Endothelial cell of umbilical vein (primary cell): ENCODE measurements at regions not wholly inside any gene's neighbourhood (a gene's known extent, or its start where the extent isn't known, plus 50 kb on each side); places are given as distances from the start of the nearest gene placed in this dataset.

ENCODE experiments used
- BruUV-seq: library from RNA; stranded (reverse); fragments of 400-500 nt; replicated peaks from 2 replicates; lab custom pipeline; 2021; lab: Mats Ljungman, UMichigan
- CTCF ChIA-PET: fragments of 300-600, 350-600 bp; sonication (Branson Sonifier 250); formaldehyde crosslinking; loops from one replicate; lab custom pipeline; 2021; ENCODE audit warnings: antibody characterized with exemption, inconsistent platforms; lab: Charles Lee
- POLR2A ChIA-PET: fragments of 300-600, 350-600 bp; sonication (Branson Sonifier 250); formaldehyde crosslinking; loops from one replicate; lab custom pipeline; 2021; ENCODE audit warnings: antibody characterized with exemption, inconsistent platforms; lab: Charles Lee
- DNase-seq: peaks from one replicate; pipeline ENCODE4 v3.0.0-alpha.2; 2011; ENCODE audit warnings: low read depth, low spot score
- FAIRE-seq: peaks from 2 replicates; lab custom pipeline; 2011; peaks lifted over from hg19 to GRCh38; lab: Jason Lieb, UNC
- H2AFZ ChIP-seq: 2 replicates; pipeline ENCODE4 v1.6.0; 2012; ENCODE audit warnings: low read depth, low read length, control low read depth, inconsistent platforms
- H3K27ac ChIP-seq: 2 replicates; pipeline ENCODE4 v1.5.1; 2011; ENCODE audit warnings: low read depth, mild to moderate bottlenecking, control low read depth, low read length, moderate library complexity; ENCODE audit not compliant: insufficient read depth
- H3K27me3 ChIP-seq, 2 experiments: 2 replicates each; pipeline versions ENCODE4 v1.6.0 to v1.6.1; 2011; ENCODE audit warnings: low read length in 2 of 2, mixed read lengths in 1 of 2; ENCODE audit not compliant: control insufficient read depth in 2 of 2, insufficient read depth in 2 of 2
- H3K36me3 ChIP-seq, 2 experiments: 2 replicates in 1 of 2; 3 replicates in 1 of 2; pipeline ENCODE4 v1.5.1; 2011; ENCODE audit warnings: low read length in 2 of 2, mild to moderate bottlenecking in 1 of 2, moderate library complexity in 1 of 2; ENCODE audit not compliant: control insufficient read depth in 2 of 2, insufficient read depth in 2 of 2; ENCODE audit errors: extremely low read depth in 1 of 2
- H3K4me1 ChIP-seq: 3 replicates; pipeline ENCODE4 v1.5.1; 2011; ENCODE audit warnings: mild to moderate bottlenecking, low read length; ENCODE audit not compliant: control insufficient read depth, insufficient read depth; ENCODE audit errors: extremely low read depth
- H3K4me2 ChIP-seq: 2 replicates; pipeline ENCODE4 v1.6.1; 2011; ENCODE audit warnings: low read length, control low read depth, mixed read lengths; ENCODE audit not compliant: insufficient read depth
- H3K4me3 ChIP-seq, 3 experiments: fragments of 200-600 bp in 1 of 3; sonication (generic), shearing (Covaris generic) in 1 of 3; replicated peaks in 1 of 3; 2 replicates each; pipeline ENCODE4 v1.5.1; 2011 to 2016; ENCODE audit warnings: control low read depth in 3 of 3, low read length in 3 of 3, mild to moderate bottlenecking in 2 of 3, inconsistent platforms in 1 of 3, low read depth in 1 of 3, moderate library complexity in 1 of 3; ENCODE audit not compliant: insufficient read depth in 1 of 3
- H3K79me2 ChIP-seq: 2 replicates; pipeline ENCODE4 v1.6.0; 2012; ENCODE audit warnings: low read length, inconsistent platforms; ENCODE audit not compliant: control insufficient read depth, insufficient read depth
- H3K9ac ChIP-seq: replicated peaks from 2 replicates; pipeline ENCODE3; 2011; ENCODE audit warnings: low read length, control low read depth; ENCODE audit not compliant: insufficient read depth; ENCODE audit errors: extremely low read depth
- H3K9me1 ChIP-seq: replicated peaks from 3 replicates; pipeline ENCODE4 v1.6.0; 2011; ENCODE audit warnings: mild to moderate bottlenecking, low read length; ENCODE audit not compliant: control insufficient read depth, insufficient read depth; ENCODE audit errors: extremely low read depth
- H3K9me3 ChIP-seq: replicated peaks from 2 replicates; pipeline ENCODE4 v1.5.1; 2012; ENCODE audit warnings: low read length, inconsistent platforms; ENCODE audit not compliant: control insufficient read depth, insufficient read depth
- H4K20me1 ChIP-seq: replicated peaks from 2 replicates; pipeline ENCODE3; 2011; ENCODE audit warnings: mild to moderate bottlenecking, low read length; ENCODE audit not compliant: control insufficient read depth, insufficient read depth; ENCODE audit errors: extremely low read depth
- EZH2 ChIP-seq: IDR thresholded peaks from 2 replicates; pipeline ENCODE4 v1.6.1; 2012; ENCODE audit warnings: borderline replicate concordance, low read depth, mild to moderate bottlenecking, moderate library complexity, low read length, inconsistent platforms; ENCODE audit not compliant: severe bottlenecking
- FOS ChIP-seq: IDR thresholded peaks from 2 replicates; pipeline ENCODE4 v1.6.1; 2011; ENCODE audit warnings: mild to moderate bottlenecking, low read length, moderate library complexity, borderline replicate concordance; ENCODE audit not compliant: insufficient read depth
- MYC ChIP-seq: IDR thresholded peaks from one replicate; pipeline ENCODE4 v1.6.1; 2011; ENCODE audit warnings: mild to moderate bottlenecking, low read depth, low read length
- POLR2A ChIP-seq: IDR thresholded peaks from 2 replicates; pipeline ENCODE4 v1.6.1; 2012; ENCODE audit warnings: low read depth, mild to moderate bottlenecking, control low read depth, low read length
- POLR2AphosphoS5 ChIP-seq: IDR thresholded peaks from 2 replicates; pipeline ENCODE4 v1.6.1; 2012; ENCODE audit warnings: low read depth, mild to moderate bottlenecking, control low read depth, low read length, moderate library complexity; ENCODE audit not compliant: insufficient read depth
- dilution Hi-C: fragments of 300-500 bp; cut with MboI; formaldehyde crosslinking; loops from one replicate; pipeline ENCODE4 v1.15.0; 2019; ENCODE audit warnings: low sequenced_read_pairs; ENCODE audit not compliant: extremely low pct_ligation_motif_present
- intact Hi-C: fragments of 100-400 bp; cut with micrococcal nuclease; formaldehyde crosslinking; loops from one replicate; pipeline ENCODE4 v1.10.0; 2022

DNA sequence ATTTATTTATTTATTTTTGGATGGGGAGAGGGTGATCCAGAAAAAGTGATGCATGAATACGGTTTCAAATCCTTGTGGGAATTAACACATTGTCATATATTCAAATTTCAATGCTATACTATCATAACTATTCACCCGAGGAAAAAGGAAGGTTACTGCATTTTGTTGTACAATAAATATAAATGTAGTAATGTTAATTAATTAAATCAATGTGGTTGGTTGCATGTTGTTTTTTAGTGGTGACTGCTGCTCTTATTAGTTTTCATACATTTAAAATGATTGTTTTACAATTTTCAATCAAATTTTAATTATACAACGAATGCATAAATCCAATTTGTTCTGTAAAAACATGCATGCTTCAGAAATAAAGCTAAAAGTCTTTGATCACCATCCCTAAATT is 180.5 kb downstream of the ZFP64 start:
- POLR2A ChIA-PET: no interaction called here
- DNase-seq (no peak), FAIRE-seq (no peak)
- Histone ChIP-seq H3K9me1 (no peaks in the 10 kb centered on the region), H4K20me1 (no peaks in the 10 kb centered on the region), H3K4me3 (no peak overlapping the region), H3K9me3 (no peaks in the 10 kb centered on the region), H2AFZ (no peak overlapping the region), H3K4me2 (no peak overlapping the region), H3K79me2 (no peaks in the 10 kb centered on the region), H3K4me1 (no peaks in the 10 kb centered on the region), H3K27me3 (no peaks in the 10 kb centered on the region), H3K27ac (no peak overlapping the region), H3K36me3 (no peaks in the 10 kb centered on the region), H3K9ac (no peak overlapping the region)
- no TSS peak for BruUV-seq
- dilution Hi-C loops (no loop called here), intact Hi-C loops (no loop called here)
- TF ChIP-seq MYC (no peak), FOS (no peak), EZH2 (no peak), POLR2AphosphoS5 (no peak), POLR2A (no peak)
- CTCF ChIA-PET: no interaction called here

- Histone ChIP-seq H3K36me3 (no peaks in the 10 kb centered on the region), H3K4me3 (no peak overlapping the region), H4K20me1 (no peaks in the 10 kb centered on the region), H3K79me2 (no peaks in the 10 kb centered on the region), H3K4me1 (no peaks in the 10 kb centered on the region), H3K9ac (no peak overlapping the region), H3K9me1 (no peaks in the 10 kb centered on the region), H3K4me2 (no peak overlapping the region), H3K27ac (no peak overlapping the region), H3K9me3 (no peaks in the 10 kb centered on the region), H2AFZ (no peak overlapping the region), H3K27me3 (no peaks in the 10 kb centered on the region)
- dilution Hi-C loops (no loop called here), intact Hi-C loops (no loop called here)
- no TSS peak for BruUV-seq
- DNase-seq (no peak), FAIRE-seq (no peak)
- CTCF ChIA-PET: no interaction called here
- POLR2A ChIA-PET: no interaction called here
- TF ChIP-seq MYC (no peak), FOS (no peak)
Observed at GRCh38 chr20:52010541-52010940, 181.0 kb downstream of the ZFP64 start.
